ENCODE measurements at regions not wholly inside any gene's neighbourhood (a gene's known extent, or its start where the extent isn't known, plus 50 kb on each side); places are given as distances from the start of the nearest gene placed in this dataset.

DNA sequence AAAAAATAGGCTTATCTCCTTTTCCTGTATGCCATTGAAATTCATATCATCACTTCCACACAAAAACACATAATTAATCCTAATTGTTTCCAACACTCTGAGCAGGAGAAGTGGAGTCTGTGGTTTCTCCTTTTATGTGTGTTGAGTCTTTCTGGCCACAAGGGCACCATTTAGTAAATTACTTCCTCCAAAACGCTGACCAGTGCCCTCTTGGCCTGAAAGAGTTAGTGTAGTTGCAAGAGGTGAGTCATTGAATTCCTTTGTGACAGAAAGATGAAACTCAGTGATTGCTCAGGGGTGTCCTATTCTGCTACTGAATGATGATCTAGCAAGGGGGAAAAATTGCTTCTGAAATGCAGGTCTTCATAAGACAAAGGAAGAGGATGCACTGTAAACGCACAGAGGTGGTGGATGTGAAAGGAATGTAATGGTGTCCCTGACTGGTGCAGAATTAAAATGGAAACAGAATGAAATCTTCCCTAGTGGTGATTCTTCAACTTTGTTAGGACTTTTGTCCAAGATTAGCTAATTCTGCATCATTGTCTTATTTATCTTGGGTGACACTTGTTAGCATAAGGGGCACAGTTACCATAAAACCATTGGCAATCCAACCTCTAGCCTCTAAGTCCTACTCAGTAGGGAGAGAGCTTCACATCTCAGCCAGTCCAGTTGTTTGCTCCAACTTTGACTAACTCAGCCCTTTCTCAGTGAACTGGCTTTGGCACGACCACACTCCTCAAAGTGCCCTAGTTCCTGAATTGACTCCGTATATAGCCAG, 208.4 kb upstream of the NANOGP8 start:
- no peak for DNase-seq (ENCODE audit: extremely low spot score)
- POLR2A ChIA-PET, result no interaction called here
- CTCF ChIA-PET, result interaction anchor here (0.7 to 2.1 kb wide), 3 partner anchors 150 to 1596 kb away, joined by 3 to 8 read pairs (median 3); no protein-coding TSS in a partner anchor
- TF ChIP-seq FOXK2 (IDR thresholded peaks at IDR 0.05), result no peak
- TF ChIP-seq BHLHE40 (IDR thresholded peaks at IDR 0.05; ENCODE audit: borderline replicate concordance), result no peak
- no peak for TF ChIP-seq L3MBTL2 (conservative IDR thresholded peaks at IDR 0.05)
- TF ChIP-seq, protein P1, sequence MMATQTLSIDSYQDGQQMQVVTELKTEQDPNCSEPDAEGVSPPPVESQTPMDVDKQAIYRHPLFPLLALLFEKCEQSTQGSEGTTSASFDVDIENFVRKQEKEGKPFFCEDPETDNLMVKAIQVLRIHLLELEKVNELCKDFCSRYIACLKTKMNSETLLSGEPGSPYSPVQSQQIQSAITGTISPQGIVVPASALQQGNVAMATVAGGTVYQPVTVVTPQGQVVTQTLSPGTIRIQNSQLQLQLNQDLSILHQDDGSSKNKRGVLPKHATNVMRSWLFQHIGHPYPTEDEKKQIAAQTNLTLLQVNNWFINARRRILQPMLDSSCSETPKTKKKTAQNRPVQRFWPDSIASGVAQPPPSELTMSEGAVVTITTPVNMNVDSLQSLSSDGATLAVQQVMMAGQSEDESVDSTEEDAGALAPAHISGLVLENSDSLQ (IDR thresholded peaks at IDR 0.05), result no peak
- TF ChIP-seq SP1 (IDR thresholded peaks at IDR 0.05), result no peak
- TF ChIP-seq FOXM1 (IDR thresholded peaks at IDR 0.05; ENCODE audit: borderline replicate concordance), result no peak
- TF ChIP-seq ZNF384 (IDR thresholded peaks at IDR 0.05), result no peak
- TF ChIP-seq ELF4 (IDR thresholded peaks at IDR 0.05), result no peak
- no peak for TF ChIP-seq SUZ12 (IDR thresholded peaks at IDR 0.05)
- no peak for TF ChIP-seq FOXA1 (IDR thresholded peaks at IDR 0.05)
- no peak for TF ChIP-seq NFRKB (IDR thresholded peaks at IDR 0.05)
- no peak for TF ChIP-seq ARNT (IDR thresholded peaks at IDR 0.05)
- TF ChIP-seq CTBP1 (IDR thresholded peaks at IDR 0.05; ENCODE audit: borderline replicate concordance), result no peak
- TF ChIP-seq LEF1 (IDR thresholded peaks at IDR 0.05; ENCODE audit: borderline replicate concordance), result no peak
- no peak for TF ChIP-seq HDGF (IDR thresholded peaks at IDR 0.05; ENCODE audit: borderline replicate concordance)
- TF ChIP-seq TARDBP (IDR thresholded peaks at IDR 0.05), result no peak

DNA sequence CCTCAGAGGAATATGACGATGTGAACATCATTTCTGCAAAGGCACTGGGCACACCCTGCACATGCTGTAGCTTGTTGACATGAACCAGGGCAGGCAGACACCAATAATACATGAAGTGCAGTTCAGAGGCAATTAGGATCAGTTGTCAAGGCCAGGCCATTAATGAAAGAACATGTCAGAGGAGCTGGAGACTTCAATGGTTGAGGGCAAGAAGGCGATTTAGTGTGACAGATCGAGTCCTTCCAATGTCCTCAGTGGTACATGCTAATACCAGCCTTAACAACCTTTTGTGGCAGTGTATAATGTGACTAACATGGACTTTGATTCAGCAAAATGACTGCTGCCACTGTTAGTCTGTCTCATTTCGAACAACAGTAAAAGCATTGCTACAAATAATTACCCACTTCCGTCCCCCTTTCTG, 205.2 kb upstream of the NANOGP8 start:
- TF ChIP-seq TARDBP (IDR thresholded peaks at IDR 0.05) (no peak), FOXK2 (IDR thresholded peaks at IDR 0.05) (no peak), FOXM1 (IDR thresholded peaks at IDR 0.05; ENCODE audit: borderline replicate concordance) (no peak), LEF1 (IDR thresholded peaks at IDR 0.05; ENCODE audit: borderline replicate concordance) (no peak), L3MBTL2 (conservative IDR thresholded peaks at IDR 0.05) (no peak), SP1 (IDR thresholded peaks at IDR 0.05) (no peak), BHLHE40 (IDR thresholded peaks at IDR 0.05; ENCODE audit: borderline replicate concordance) (no peak), ZNF384 (IDR thresholded peaks at IDR 0.05) (no peak), FOXA1 (IDR thresholded peaks at IDR 0.05) (no peak), ELF4 (IDR thresholded peaks at IDR 0.05) (no peak), HDGF (IDR thresholded peaks at IDR 0.05; ENCODE audit: borderline replicate concordance) (no peak), ARNT (IDR thresholded peaks at IDR 0.05) (no peak)
- TF ChIP-seq, protein P1 (IDR thresholded peaks at IDR 0.05), result no peak
- no peak for DNase-seq (ENCODE audit: extremely low spot score)
- ChIA-PET CTCF (interaction anchor here (0.6 to 3.3 kb wide), 4 partner anchors 147 to 1659 kb away, joined by 3 to 39 read pairs (median 3); no protein-coding TSS in a partner anchor), POLR2A (no interaction called here)

DNA sequence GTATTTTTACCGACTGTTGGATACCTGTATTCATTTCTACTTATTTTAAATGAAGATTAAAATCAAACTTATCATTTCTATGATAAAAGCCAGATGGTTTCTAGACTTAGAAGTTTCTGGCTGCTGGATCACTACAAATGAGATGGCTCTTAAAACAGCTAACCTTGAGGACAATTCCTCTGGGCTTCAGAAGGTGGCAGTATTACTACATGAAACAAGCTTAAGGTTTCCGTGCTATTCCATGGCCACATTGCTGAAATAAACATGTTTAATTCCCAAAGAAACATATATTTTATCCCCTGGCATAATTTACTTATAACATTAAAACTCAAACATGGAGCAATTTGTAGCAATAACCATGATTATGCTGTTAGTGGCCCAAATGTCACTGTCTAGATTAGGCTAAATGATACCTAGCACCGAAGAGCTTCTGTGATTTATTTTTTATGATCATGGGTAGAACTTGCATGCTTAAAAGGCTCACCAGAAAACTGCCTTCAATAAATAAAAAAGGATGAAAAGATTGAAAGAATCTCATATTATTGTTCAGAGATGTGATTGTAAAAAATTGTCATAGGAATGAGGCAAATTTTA, 204.0 kb upstream of the NANOGP8 start:
- no peak for TF ChIP-seq SP1 (IDR thresholded peaks at IDR 0.05)
- no peak for TF ChIP-seq BHLHE40 (IDR thresholded peaks at IDR 0.05; ENCODE audit: borderline replicate concordance)
- no peak for TF ChIP-seq SUZ12 (IDR thresholded peaks at IDR 0.05)
- no peak for TF ChIP-seq LEF1 (IDR thresholded peaks at IDR 0.05; ENCODE audit: borderline replicate concordance)
- TF ChIP-seq NFRKB (IDR thresholded peaks at IDR 0.05), result no peak
- TF ChIP-seq FOXA1 (IDR thresholded peaks at IDR 0.05), result no peak
- no peak for TF ChIP-seq ZNF384 (IDR thresholded peaks at IDR 0.05)
- no peak for TF ChIP-seq ARNT (IDR thresholded peaks at IDR 0.05)
- TF ChIP-seq TARDBP (IDR thresholded peaks at IDR 0.05), result no peak
- TF ChIP-seq HDGF (IDR thresholded peaks at IDR 0.05; ENCODE audit: borderline replicate concordance), result no peak
- TF ChIP-seq CTBP1 (IDR thresholded peaks at IDR 0.05; ENCODE audit: borderline replicate concordance), result no peak
- TF ChIP-seq FOXM1 (IDR thresholded peaks at IDR 0.05; ENCODE audit: borderline replicate concordance), result no peak
- peak; percentile 39 for DNase-seq (ENCODE audit: extremely low spot score)
- POLR2A ChIA-PET, result no interaction called here
- CTCF ChIA-PET, result interaction anchor here (0.6 to 3.3 kb wide), 8 partner anchors 15 to 213 kb away, joined by 3 to 39 read pairs (median 3); no protein-coding TSS in a partner anchor

DNA sequence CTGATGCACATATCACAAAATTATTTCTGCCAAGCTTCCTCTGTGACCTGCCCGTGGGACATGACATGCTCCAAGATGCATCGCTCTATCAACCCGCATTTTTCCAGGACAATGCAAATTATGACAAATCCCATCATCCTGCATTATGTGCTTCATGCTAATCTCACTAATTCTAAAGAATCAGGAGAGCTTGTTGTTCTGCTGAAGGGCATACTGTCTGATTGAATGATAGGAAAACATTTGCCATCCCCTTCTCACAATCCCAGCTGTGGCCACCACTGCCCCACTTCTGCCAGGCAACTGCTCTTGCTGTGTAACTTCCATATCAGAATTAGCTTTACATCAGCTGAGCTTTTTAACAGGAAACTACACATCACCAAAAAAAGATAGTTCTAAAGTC, 203.5 kb upstream of the NANOGP8 start:
- DNase-seq (ENCODE audit: extremely low spot score), result no peak
- TF ChIP-seq SUZ12 (IDR thresholded peaks at IDR 0.05) (no peak), CTBP1 (IDR thresholded peaks at IDR 0.05; ENCODE audit: borderline replicate concordance) (no peak), BHLHE40 (IDR thresholded peaks at IDR 0.05; ENCODE audit: borderline replicate concordance) (no peak), FOXA1 (IDR thresholded peaks at IDR 0.05) (no peak), FOXM1 (IDR thresholded peaks at IDR 0.05; ENCODE audit: borderline replicate concordance) (no peak), ARNT (IDR thresholded peaks at IDR 0.05) (no peak), HDGF (IDR thresholded peaks at IDR 0.05; ENCODE audit: borderline replicate concordance) (no peak), ZNF384 (IDR thresholded peaks at IDR 0.05) (no peak), NFRKB (IDR thresholded peaks at IDR 0.05) (no peak), L3MBTL2 (conservative IDR thresholded peaks at IDR 0.05) (no peak), LEF1 (IDR thresholded peaks at IDR 0.05; ENCODE audit: borderline replicate concordance) (no peak), ELF4 (IDR thresholded peaks at IDR 0.05) (no peak), FOXK2 (IDR thresholded peaks at IDR 0.05) (no peak), SP1 (IDR thresholded peaks at IDR 0.05) (no peak)
- TF ChIP-seq, protein P1 (IDR thresholded peaks at IDR 0.05), result no peak
- ChIA-PET POLR2A (no interaction called here), CTCF (interaction anchor here (0.6 to 3.3 kb wide), 5 partner anchors 16 to 213 kb away, joined by 3 to 39 read pairs (median 3); no protein-coding TSS in a partner anchor)

DNA sequence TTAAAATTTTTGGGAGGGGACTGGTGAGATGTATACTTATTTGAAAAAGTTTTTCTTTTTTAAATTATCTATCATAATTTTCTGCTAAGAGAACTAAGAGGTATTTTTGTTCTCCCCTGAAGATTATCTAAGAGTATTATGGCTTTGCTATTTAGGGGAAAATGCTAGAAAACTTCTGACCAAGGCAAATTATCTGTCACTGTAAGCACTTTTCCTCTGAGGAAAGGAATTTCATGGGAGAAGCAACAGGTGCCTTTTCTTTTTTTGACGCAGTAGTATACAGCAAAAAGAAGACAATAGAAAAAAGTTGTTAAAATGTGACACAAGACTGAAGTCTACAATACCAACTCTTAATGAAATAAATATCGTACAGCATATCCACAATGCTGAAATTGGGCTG, 201.6 kb upstream of the NANOGP8 start:
- no peak for DNase-seq (ENCODE audit: extremely low spot score)
- CTCF ChIA-PET, result no interaction called here
- TF ChIP-seq FOXM1 (IDR thresholded peaks at IDR 0.05; ENCODE audit: borderline replicate concordance) (no peak), ZNF384 (IDR thresholded peaks at IDR 0.05) (no peak)
- POLR2A ChIA-PET, result no interaction called here

Data from HEK293T (cell line).